Naive thymus-derived CD4-positive, alpha-beta T cell (primary cell): ENCODE measurements at regions not wholly inside any gene's neighbourhood (a gene's known extent, or its start where the extent isn't known, plus 50 kb on each side); places are given as distances from the start of the nearest gene placed in this dataset.
"Not testable (repeated sequence)": the region's sequence is repeated elsewhere in the genome, so short reads cannot be mapped to it uniquely, and the experiment has no call there.

Experiments used
- ATAC-seq: fragments of 150-1000 bp; cut with Tn5 transposase; 2 replicates; pipeline ENCODE4 v1.10.0; 2021; ENCODE audit warnings: mild to moderate bottlenecking, moderate library complexity
- CTCF ChIA-PET: fragments of 350-600 bp; sonication (Branson Sonifier 250); formaldehyde crosslinking; loops from one replicate; lab custom pipeline; 2021; ENCODE audit warnings: antibody characterized with exemption; lab: Charles Lee
- POLR2A ChIA-PET: fragments of 350-600 bp; sonication (Branson Sonifier 250); formaldehyde crosslinking; loops from one replicate; lab custom pipeline; 2021; ENCODE audit warnings: antibody characterized with exemption, inconsistent platforms; lab: Charles Lee
- DNase-seq, 9 donors: peaks; one replicate each; pipeline versions ENCODE4 v3.0.0 to v3.0.0-alpha.2; 2020 to 2022; ENCODE audit warnings: mixed read lengths in 1 of 9
- H3K27ac ChIP-seq: one replicate; pipeline ENCODE4 v1.7.0; 2013; ENCODE audit warnings: mild to moderate bottlenecking, low read depth, low read length, moderate library complexity
- H3K27me3 ChIP-seq, 2 donors: one replicate each; pipeline ENCODE4 v1.7.0; 2013; ENCODE audit warnings: low read length in 2 of 2, mild to moderate bottlenecking in 2 of 2, moderate library complexity in 2 of 2; ENCODE audit not compliant: control insufficient read depth in 2 of 2, insufficient read depth in 2 of 2
- H3K36me3 ChIP-seq, 3 experiments: 1 replicate in 2 of 3; 2 replicates in 1 of 3; pipeline ENCODE4 v1.7.0; 2013; ENCODE audit warnings: low read length in 3 of 3, mild to moderate bottlenecking in 3 of 3, moderate library complexity in 1 of 3; ENCODE audit not compliant: insufficient read depth in 3 of 3, control insufficient read depth in 2 of 3
- H3K4me1 ChIP-seq, 2 donors: one replicate each; pipeline ENCODE4 v1.7.0; 2013; ENCODE audit warnings: low read length in 2 of 2, mild to moderate bottlenecking in 2 of 2, moderate library complexity in 1 of 2; ENCODE audit not compliant: control insufficient read depth in 2 of 2, insufficient read depth in 2 of 2
- H3K4me3 ChIP-seq: 2 replicates; pipeline ENCODE4 v1.7.0; 2013; ENCODE audit warnings: mild to moderate bottlenecking, low read length
- H3K9me3 ChIP-seq, 3 experiments: 1 replicate in 2 of 3; 2 replicates in 1 of 3; pipeline ENCODE4 v1.7.0; 2013; ENCODE audit warnings: low read length in 3 of 3; ENCODE audit not compliant: control insufficient read depth in 2 of 3
- H3K27ac Mint-ChIP-seq, 9 donors: one replicate each; pipeline ENCODE4 v1.8.0; 2020 to 2022; ENCODE audit warnings: mixed read lengths in 9 of 9, mild to moderate bottlenecking in 8 of 9, moderate library complexity in 5 of 9, inconsistent platforms in 2 of 9
- H3K27me3 Mint-ChIP-seq, 5 donors: one replicate each; pipeline ENCODE4 v1.8.0; 2021 to 2022; ENCODE audit warnings: mixed read lengths in 5 of 5, mild to moderate bottlenecking in 1 of 5
- H3K36me3 Mint-ChIP-seq, 5 donors: one replicate each; pipeline ENCODE4 v1.8.0; 2020 to 2022; ENCODE audit warnings: mixed read lengths in 5 of 5, mild to moderate bottlenecking in 3 of 5, inconsistent platforms in 1 of 5
- H3K4me1 Mint-ChIP-seq, 7 donors: one replicate each; pipeline ENCODE4 v1.8.0; 2020 to 2022; ENCODE audit warnings: mixed read lengths in 7 of 7, mild to moderate bottlenecking in 3 of 7, inconsistent platforms in 1 of 7
- H3K4me3 Mint-ChIP-seq, 10 donors: one replicate each; pipeline ENCODE4 v1.8.0; 2020 to 2022; ENCODE audit warnings: mild to moderate bottlenecking in 10 of 10, mixed read lengths in 10 of 10, moderate library complexity in 6 of 10, inconsistent platforms in 2 of 10
- H3K9me3 Mint-ChIP-seq, 11 donors: one replicate each; pipeline ENCODE4 v1.8.0; 2020 to 2022; ENCODE audit warnings: mixed read lengths in 11 of 11, mild to moderate bottlenecking in 4 of 11, inconsistent platforms in 1 of 11, moderate library complexity in 1 of 11
- intact Hi-C, 2 donors: fragments of 100-400 bp; cut with micrococcal nuclease; formaldehyde crosslinking; loops; one replicate each; pipeline ENCODE4 v1.15.1; 2023

DNA sequence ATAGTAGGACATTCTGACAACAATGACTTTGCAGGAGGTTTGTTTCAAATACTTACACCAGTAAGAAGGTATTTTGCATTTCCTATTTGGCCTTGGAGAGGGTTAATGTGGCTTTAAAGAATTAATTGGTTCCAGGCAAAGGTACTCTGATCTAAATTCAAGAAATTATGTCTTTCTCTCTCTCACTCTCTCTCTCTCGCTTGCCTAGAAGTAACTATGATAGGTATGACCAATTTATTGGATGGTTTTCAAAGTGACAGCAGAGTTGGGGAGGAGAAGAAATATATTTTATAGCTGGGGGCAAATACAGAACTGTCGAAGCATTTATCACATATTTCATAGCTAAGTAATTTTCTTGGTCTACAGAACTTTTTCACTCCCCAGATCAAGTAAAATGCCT lies 116.0 kb downstream of the ATP6V1G3 start:
- Histone ChIP-seq H3K36me3 (no peaks in the 10 kb centered on the region), H3K4me1 (no peaks in the 10 kb centered on the region), H3K27ac (no peak overlapping the region), H3K27me3 (no peaks in the 10 kb centered on the region), H3K4me3 (no peak overlapping the region), H3K9me3 (no peaks in the 10 kb centered on the region)
- ChIA-PET POLR2A (interaction anchor here (0.6 kb wide), 1 partner anchor 233 kb away, joined by 3 read pairs; no protein-coding TSS in a partner anchor), CTCF (no interaction called here)
- DNase-seq: no peak
- H3K36me3 Mint-ChIP-seq: no peaks in the 10 kb centered on the region
- intact Hi-C loops: no loop called here
- ATAC-seq: no peak
- no peak overlapping the region for H3K4me3 Mint-ChIP-seq
- H3K4me1 Mint-ChIP-seq: no peaks in the 10 kb centered on the region
- no peak overlapping the region for H3K27ac Mint-ChIP-seq
- H3K27me3 Mint-ChIP-seq: peaks cover 0 to 28% (median 0%) of the 10 kb centered on the region in 5 donors
- no peaks in the 10 kb centered on the region for H3K9me3 Mint-ChIP-seq

DNA sequence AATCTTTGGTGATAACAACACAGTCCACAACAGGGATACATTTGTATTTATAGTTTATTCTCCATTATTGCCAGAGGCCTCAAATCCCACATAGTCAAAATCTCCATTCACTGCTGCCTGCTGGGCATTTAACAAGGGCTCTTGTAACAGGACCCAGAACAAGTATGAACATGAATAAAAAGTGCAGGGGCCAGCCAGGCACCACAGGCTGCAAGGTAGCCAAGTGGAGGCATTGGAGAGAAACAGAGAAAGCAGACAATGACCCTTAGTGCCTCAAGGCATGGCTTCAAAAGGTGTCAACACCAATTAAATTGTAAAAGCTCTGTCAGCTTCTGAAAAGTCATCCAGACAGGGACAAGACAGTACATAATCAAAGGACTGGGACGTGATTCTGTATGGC lies 116.8 kb downstream of the ATP6V1G3 start:
- H3K36me3 ChIP-seq: no peaks in the 10 kb centered on the region
- H3K9me3 Mint-ChIP-seq: no peaks in the 10 kb centered on the region
- H3K27ac ChIP-seq: no peak overlapping the region
- DNase-seq (no peak), ATAC-seq (no peak)
- H3K36me3 Mint-ChIP-seq: no peaks in the 10 kb centered on the region
- no peak overlapping the region for H3K27ac Mint-ChIP-seq
- POLR2A ChIA-PET: interaction anchor here (0.6 kb wide), 1 partner anchor 234 kb away, joined by 3 read pairs; no protein-coding TSS in a partner anchor
- H3K4me3 Mint-ChIP-seq: no peak overlapping the region
- peaks cover 0 to 28% (median 0%) of the 10 kb centered on the region in 5 donors for H3K27me3 Mint-ChIP-seq
- intact Hi-C loops: no loop called here
- H3K4me3 ChIP-seq: no peak overlapping the region
- H3K27me3 ChIP-seq: no peaks in the 10 kb centered on the region
- H3K4me1 Mint-ChIP-seq: no peaks in the 10 kb centered on the region
- CTCF ChIA-PET: no interaction called here
- H3K9me3 ChIP-seq: no peaks in the 10 kb centered on the region
- no peaks in the 10 kb centered on the region for H3K4me1 ChIP-seq

DNA sequence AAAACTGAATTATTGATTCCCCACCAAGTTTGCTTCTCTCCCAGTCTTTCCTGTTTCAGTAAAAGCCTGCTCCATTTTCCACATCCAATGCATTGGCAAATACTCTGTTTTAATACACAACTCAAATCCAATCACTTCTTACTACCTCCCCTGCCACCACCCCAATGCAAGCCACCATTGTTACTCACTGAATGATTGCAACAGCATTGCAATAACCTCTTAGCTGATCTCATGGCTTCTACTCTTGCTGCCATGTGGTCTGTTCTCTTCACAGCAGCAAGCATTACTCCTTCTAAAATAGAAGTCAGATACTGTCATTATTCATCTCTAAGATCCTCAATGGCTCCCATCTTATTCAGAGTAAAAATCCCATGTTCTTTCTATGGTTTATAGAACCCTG lies 123.4 kb downstream of the ATP6V1G3 start:
- no peaks in the 10 kb centered on the region for H3K4me1 ChIP-seq
- no peaks in the 10 kb centered on the region for H3K27me3 ChIP-seq
- H3K9me3 ChIP-seq: no peaks in the 10 kb centered on the region
- H3K36me3 Mint-ChIP-seq: no peaks in the 10 kb centered on the region
- H3K4me3 Mint-ChIP-seq: no peak overlapping the region
- intact Hi-C loops: no loop called here
- no peak for ATAC-seq
- no peaks in the 10 kb centered on the region for H3K4me1 Mint-ChIP-seq
- H3K4me3 ChIP-seq: no peak overlapping the region
- ChIA-PET POLR2A (no interaction called here), CTCF (no interaction called here)
- no peak overlapping the region for H3K27ac Mint-ChIP-seq
- H3K36me3 ChIP-seq: no peaks in the 10 kb centered on the region
- H3K27me3 Mint-ChIP-seq: peaks cover 5 to 31% (median 18%) of the 10 kb centered on the region in 5 donors
- H3K27ac ChIP-seq: no peak overlapping the region
- DNase-seq: no peak
- peaks cover 0 to 4% (median 0%) of the 10 kb centered on the region in 11 donors for H3K9me3 Mint-ChIP-seq

DNA sequence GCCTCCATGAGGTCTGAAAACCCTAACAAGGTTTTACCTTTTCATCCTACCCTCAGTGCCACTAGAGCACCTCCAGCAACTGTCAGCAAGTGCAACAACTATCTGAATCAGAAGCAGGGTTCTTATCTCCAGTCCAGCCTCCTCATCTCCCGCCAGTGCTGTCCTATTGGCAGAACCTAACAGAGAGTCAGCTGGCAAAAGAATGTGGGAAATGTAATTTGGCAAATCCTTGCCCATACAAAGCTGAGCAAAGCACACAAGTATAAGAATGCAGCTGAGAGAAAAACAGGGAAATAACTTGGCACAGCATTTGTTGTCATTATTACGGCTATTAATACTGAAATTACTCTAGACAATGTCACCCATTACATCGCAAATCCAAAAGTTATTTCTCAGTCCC lies 124.2 kb downstream of the ATP6V1G3 start:
- Histone ChIP-seq H3K9me3 (no peaks in the 10 kb centered on the region), H3K27me3 (no peaks in the 10 kb centered on the region), H3K4me1 (no peaks in the 10 kb centered on the region), H3K4me3 (no peak overlapping the region), H3K27ac (no peak overlapping the region), H3K36me3 (no peaks in the 10 kb centered on the region)
- ATAC-seq (no peak), DNase-seq (no peak)
- no peak overlapping the region for H3K4me3 Mint-ChIP-seq
- H3K27me3 Mint-ChIP-seq: peaks cover 5 to 29% (median 18%) of the 10 kb centered on the region in 5 donors
- H3K36me3 Mint-ChIP-seq: no peaks in the 10 kb centered on the region
- H3K4me1 Mint-ChIP-seq: no peaks in the 10 kb centered on the region
- peaks cover 0 to 4% (median 0%) of the 10 kb centered on the region in 11 donors for H3K9me3 Mint-ChIP-seq
- ChIA-PET POLR2A (no interaction called here), CTCF (no interaction called here)
- intact Hi-C loops: no loop called here
- H3K27ac Mint-ChIP-seq: no peak overlapping the region

DNA sequence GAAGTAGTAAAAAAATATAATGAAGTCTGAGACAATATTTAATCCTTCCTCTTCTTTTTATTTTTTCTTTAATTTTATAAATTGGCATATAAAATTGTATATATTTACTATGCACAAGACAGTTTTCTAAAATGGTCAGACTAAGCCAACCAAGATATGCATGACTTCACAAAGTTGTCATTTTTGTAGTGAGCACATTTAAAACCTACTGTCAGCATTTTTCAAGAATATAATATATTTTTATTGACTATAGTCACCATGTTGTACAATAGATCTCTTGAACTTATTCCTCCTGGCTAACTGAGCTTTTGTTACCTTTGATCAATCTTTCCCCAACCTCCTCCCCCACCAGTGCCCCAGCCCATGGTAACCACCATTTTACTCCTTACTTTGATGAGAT lies 129.2 kb downstream of the ATP6V1G3 start:
- Histone ChIP-seq H3K9me3 (no peaks in the 10 kb centered on the region), H3K4me3 (no peak overlapping the region), H3K36me3 (no peaks in the 10 kb centered on the region), H3K4me1 (no peaks in the 10 kb centered on the region), H3K27ac (no peak overlapping the region), H3K27me3 (no peaks in the 10 kb centered on the region)
- ChIA-PET POLR2A (no interaction called here), CTCF (no interaction called here)
- no peak overlapping the region for H3K27ac Mint-ChIP-seq
- H3K9me3 Mint-ChIP-seq: peaks cover 0 to 10% (median 4%) of the 10 kb centered on the region in 11 donors
- no peaks in the 10 kb centered on the region for H3K4me1 Mint-ChIP-seq
- no peak for ATAC-seq
- no peak for DNase-seq
- H3K4me3 Mint-ChIP-seq: no peak overlapping the region
- peaks cover 0 to 24% (median 7%) of the 10 kb centered on the region in 5 donors for H3K27me3 Mint-ChIP-seq
- peaks cover 0 to 5% (median 0%) of the 10 kb centered on the region in 5 donors for H3K36me3 Mint-ChIP-seq
- intact Hi-C loops: no loop called here

DNA sequence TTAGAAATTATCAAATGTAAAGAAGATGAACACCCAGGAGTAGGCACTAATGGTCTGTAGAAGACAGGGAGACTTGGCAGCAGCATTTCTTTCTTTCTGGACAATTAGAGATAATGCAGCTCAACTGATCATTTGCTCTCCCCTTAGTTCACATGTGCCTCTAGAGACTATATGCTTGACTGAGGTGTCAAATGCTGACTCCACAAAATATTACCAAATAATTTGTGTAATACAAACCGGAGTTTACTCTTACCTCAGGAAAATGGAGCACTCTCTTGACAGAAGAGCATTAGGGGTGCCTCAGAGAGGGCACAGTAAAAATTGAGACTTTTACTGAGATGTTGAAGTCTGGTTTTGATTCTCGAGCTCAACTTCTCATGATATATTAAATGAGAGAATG lies 131.8 kb downstream of the ATP6V1G3 start:
- no peaks in the 10 kb centered on the region for H3K4me1 ChIP-seq
- H3K36me3 ChIP-seq: no peaks in the 10 kb centered on the region
- Mint-ChIP-seq H3K27ac (no peak overlapping the region), H3K36me3 (peaks cover 0 to 9% (median 0%) of the 10 kb centered on the region in 5 donors), H3K9me3 (peaks cover 1 to 10% (median 4%) of the 10 kb centered on the region in 11 donors), H3K4me1 (no peaks in the 10 kb centered on the region), H3K4me3 (no peak overlapping the region), H3K27me3 (peaks cover 0 to 11% (median 7%) of the 10 kb centered on the region in 5 donors)
- POLR2A ChIA-PET: no interaction called here
- DNase-seq (no peak), ATAC-seq (no peak)
- H3K9me3 ChIP-seq: no peaks in the 10 kb centered on the region
- H3K27me3 ChIP-seq: no peaks in the 10 kb centered on the region
- CTCF ChIA-PET: no interaction called here
- intact Hi-C loops: no loop called here
- no peak overlapping the region for H3K27ac ChIP-seq
- H3K4me3 ChIP-seq: no peak overlapping the region

DNA sequence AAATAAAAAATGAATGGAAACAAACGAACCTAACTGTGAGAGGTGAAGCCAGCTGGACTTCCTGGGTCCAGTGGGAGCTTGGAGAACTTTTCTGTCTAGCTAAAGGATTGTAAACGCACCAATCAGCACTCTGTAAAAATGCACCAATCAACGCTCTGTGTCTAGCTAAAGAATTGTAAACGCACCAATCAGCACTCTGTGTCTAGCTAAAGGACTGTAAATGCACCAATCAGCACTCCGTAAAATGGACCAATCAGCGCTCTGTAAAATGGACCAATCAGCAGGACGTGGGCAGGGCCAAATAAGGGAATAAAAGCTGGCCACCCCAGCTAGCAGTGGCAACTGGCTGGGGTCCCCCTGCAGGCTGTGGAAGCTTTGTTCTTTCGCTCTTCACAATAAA lies 135.8 kb downstream of the ATP6V1G3 start:
- H3K9me3 Mint-ChIP-seq, H3K4me1 Mint-ChIP-seq, H3K4me3 Mint-ChIP-seq, H3K4me1 ChIP-seq, ATAC-seq, H3K36me3 Mint-ChIP-seq, H3K27me3 ChIP-seq, intact Hi-C loops, H3K27ac ChIP-seq, H3K36me3 ChIP-seq, DNase-seq, POLR2A ChIA-PET, H3K4me3 ChIP-seq, H3K9me3 ChIP-seq, H3K27ac Mint-ChIP-seq: not testable (repeated sequence)
- CTCF ChIA-PET: interaction anchor here (0.6 kb wide), 1 partner anchor 353 kb away, joined by 3 read pairs; no protein-coding TSS in a partner anchor
- peaks cover 0 to 26% (median 18%) of the 10 kb centered on the region in 5 donors for H3K27me3 Mint-ChIP-seq
